ENCODE measurements at regions not wholly inside any gene's neighbourhood (a gene's known extent, or its start where the extent isn't known, plus 50 kb on each side); places are given as distances from the start of the nearest gene placed in this dataset.

GRCh38 chr11:115894176-115894575, 390.0 kb upstream of the CADM1 start:
- no peak overlapping the region for H3K4me3 ChIP-seq (replicated peaks; ENCODE audit: low read depth, low read length)
- DNase-seq (ENCODE audit: extremely low read depth, insufficient read length), result no peak
- no peaks in the 10 kb centered on the region for H3K27me3 ChIP-seq (replicated peaks; ENCODE audit: control insufficient read depth, insufficient read depth, low read length)
- no peak for TF ChIP-seq CTCF (IDR thresholded peaks at IDR 0.05; ENCODE audit: insufficient read depth, low read length, poor library complexity, severe bottlenecking)
- no peaks in the 10 kb centered on the region for H3K36me3 ChIP-seq (ENCODE audit: control insufficient read depth, insufficient read depth, low read length)

GRCh38 chr11:115893461-115894099, 389.4 kb upstream of the CADM1 start:
- no peak overlapping the region for H3K4me3 ChIP-seq (replicated peaks; ENCODE audit: low read depth, low read length)
- DNase-seq (ENCODE audit: extremely low read depth, insufficient read length), result no peak
- no peak for TF ChIP-seq CTCF (IDR thresholded peaks at IDR 0.05; ENCODE audit: insufficient read depth, low read length, poor library complexity, severe bottlenecking)
- no peaks in the 10 kb centered on the region for H3K27me3 ChIP-seq (replicated peaks; ENCODE audit: control insufficient read depth, insufficient read depth, low read length)
- no peaks in the 10 kb centered on the region for H3K36me3 ChIP-seq (ENCODE audit: control insufficient read depth, insufficient read depth, low read length)

- no peak overlapping the region for H3K4me3 ChIP-seq (replicated peaks; ENCODE audit: low read depth, low read length)
- H3K36me3 ChIP-seq (ENCODE audit: control insufficient read depth, insufficient read depth, low read length), result no peaks in the 10 kb centered on the region
- DNase-seq (ENCODE audit: extremely low read depth, insufficient read length), result no peak
- TF ChIP-seq CTCF (IDR thresholded peaks at IDR 0.05; ENCODE audit: insufficient read depth, low read length, poor library complexity, severe bottlenecking), result no peak
- no peaks in the 10 kb centered on the region for H3K27me3 ChIP-seq (replicated peaks; ENCODE audit: control insufficient read depth, insufficient read depth, low read length)
Observed at GRCh38 chr11:115892016-115892415, 387.8 kb upstream of the CADM1 start.

GRCh38 chr11:115891581-115891980, 387.4 kb upstream of the CADM1 start:
- Histone ChIP-seq H3K36me3 (ENCODE audit: control insufficient read depth, insufficient read depth, low read length) (no peaks in the 10 kb centered on the region), H3K4me3 (replicated peaks; ENCODE audit: low read depth, low read length) (no peak overlapping the region), H3K27me3 (replicated peaks; ENCODE audit: control insufficient read depth, insufficient read depth, low read length) (no peaks in the 10 kb centered on the region)
- DNase-seq (ENCODE audit: extremely low read depth, insufficient read length), result no peak
- TF ChIP-seq CTCF (IDR thresholded peaks at IDR 0.05; ENCODE audit: insufficient read depth, low read length, poor library complexity, severe bottlenecking), result no peak

GRCh38 chr11:115890500-115890899, 386.3 kb upstream of the CADM1 start:
- TF ChIP-seq CTCF (IDR thresholded peaks at IDR 0.05; ENCODE audit: insufficient read depth, low read length, poor library complexity, severe bottlenecking), result no peak
- Histone ChIP-seq H3K4me3 (replicated peaks; ENCODE audit: low read depth, low read length) (no peak overlapping the region), H3K36me3 (ENCODE audit: control insufficient read depth, insufficient read depth, low read length) (no peaks in the 10 kb centered on the region), H3K27me3 (replicated peaks; ENCODE audit: control insufficient read depth, insufficient read depth, low read length) (no peaks in the 10 kb centered on the region)
- DNase-seq (ENCODE audit: extremely low read depth, insufficient read length), result no peak

- no peak for TF ChIP-seq CTCF (IDR thresholded peaks at IDR 0.05; ENCODE audit: insufficient read depth, low read length, poor library complexity, severe bottlenecking)
- Histone ChIP-seq H3K36me3 (ENCODE audit: control insufficient read depth, insufficient read depth, low read length) (no peaks in the 10 kb centered on the region), H3K27me3 (replicated peaks; ENCODE audit: control insufficient read depth, insufficient read depth, low read length) (no peaks in the 10 kb centered on the region), H3K4me3 (replicated peaks; ENCODE audit: low read depth, low read length) (no peak overlapping the region)
- DNase-seq (ENCODE audit: extremely low read depth, insufficient read length), result no peak
Observed at GRCh38 chr11:115889712-115890111, 385.5 kb upstream of the CADM1 start.
